ENCODE measurements at regions not wholly inside any gene's neighbourhood (a gene's known extent, or its start where the extent isn't known, plus 50 kb on each side); places are given as distances from the start of the nearest gene placed in this dataset.

GRCh38 chr6:139583420-139583819 is 209.0 kb upstream of the CITED2 start:
- Histone ChIP-seq H3K9me3 (ENCODE audit: control insufficient read depth, low read length) (no peaks in the 10 kb centered on the region), H3K4me3 (ENCODE audit: low read length) (no peak overlapping the region), H3K36me3 (ENCODE audit: control insufficient read depth, insufficient read depth, low read length) (no peaks in the 10 kb centered on the region), H3K9ac (ENCODE audit: extremely low read depth, low read length, poor library complexity, severe bottlenecking) (no peak overlapping the region), H3K27me3 (ENCODE audit: control insufficient read depth, insufficient read depth, low read length, poor library complexity, severe bottlenecking) (no peaks in the 10 kb centered on the region), H3K4me1 (ENCODE audit: control insufficient read depth, insufficient read depth, low read length) (peaks cover 8% of the 10 kb centered on the region), H3K27ac (ENCODE audit: low read depth, low read length) (no peak overlapping the region)
- peaks cover 26% of the 10 kb centered on the region for H3K4me1 Mint-ChIP-seq
- no peaks in the 10 kb centered on the region for H3K9me3 Mint-ChIP-seq
- WGBS, 2 experiments (ENCODE audit: insufficient coverage in 1 of 2, insufficient read length in 1 of 2), result 94 to 100% methylated on average over 2 of the region's 3 CpGs
- peaks cover 2% of the 10 kb centered on the region for H3K27me3 Mint-ChIP-seq (ENCODE audit: insufficient read depth)
- H3K4me3 Mint-ChIP-seq, result no peak overlapping the region
- TF ChIP-seq CTCF (conservative IDR thresholded peaks at IDR 0.05), result no peak
- no peak overlapping the region for H3K27ac Mint-ChIP-seq
- DNase-seq, result no peak
- no peaks in the 10 kb centered on the region for H3K36me3 Mint-ChIP-seq (ENCODE audit: low read depth)

- Histone ChIP-seq H3K9ac (ENCODE audit: extremely low read depth, low read length, poor library complexity, severe bottlenecking) (no peak overlapping the region), H3K4me3 (ENCODE audit: low read length) (no peak overlapping the region), H3K27me3 (ENCODE audit: control insufficient read depth, insufficient read depth, low read length, poor library complexity, severe bottlenecking) (no peaks in the 10 kb centered on the region), H3K27ac (ENCODE audit: low read depth, low read length) (no peak overlapping the region), H3K36me3 (ENCODE audit: control insufficient read depth, insufficient read depth, low read length) (no peaks in the 10 kb centered on the region), H3K4me1 (ENCODE audit: control insufficient read depth, insufficient read depth, low read length) (peaks cover 6% of the 10 kb centered on the region), H3K9me3 (ENCODE audit: control insufficient read depth, low read length) (no peaks in the 10 kb centered on the region)
- Mint-ChIP-seq H3K27ac (no peak overlapping the region), H3K4me3 (no peak overlapping the region), H3K27me3 (ENCODE audit: insufficient read depth) (peaks cover 2% of the 10 kb centered on the region), H3K36me3 (ENCODE audit: low read depth) (no peaks in the 10 kb centered on the region), H3K9me3 (no peaks in the 10 kb centered on the region), H3K4me1 (peaks cover 21% of the 10 kb centered on the region)
- 98% methylated on average over 2 of the region's 2 CpGs; no CpG with 5 or more reads in 1 of the 2 experiments for WGBS, 2 experiments (ENCODE audit: insufficient coverage in 1 of 2, insufficient read length in 1 of 2)
- no peak for DNase-seq
- no peak for TF ChIP-seq CTCF (conservative IDR thresholded peaks at IDR 0.05)
Observed at GRCh38 chr6:139582956-139583355, 208.5 kb upstream of the CITED2 start.

DNA sequence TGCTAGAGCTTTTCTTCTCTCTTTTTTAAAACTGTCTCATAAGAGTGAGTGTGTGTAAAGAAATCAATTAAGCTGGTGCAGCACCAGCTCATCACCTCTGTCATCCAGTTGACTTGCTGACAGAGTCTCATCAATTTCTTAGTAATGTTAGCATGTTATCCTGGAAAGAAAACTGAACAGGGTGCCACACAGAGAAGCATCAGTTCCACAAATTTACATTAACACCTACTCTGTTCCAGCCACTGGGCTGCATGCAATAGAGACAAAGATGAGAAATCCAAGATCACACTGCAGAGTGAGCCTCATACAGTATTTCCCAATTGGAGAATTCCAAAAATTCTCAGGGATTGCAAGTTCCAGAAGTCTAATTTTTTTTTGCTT is 207.0 kb upstream of the CITED2 start:
- no peak for DNase-seq
- H3K27ac ChIP-seq (ENCODE audit: low read depth, low read length), result no peak overlapping the region
- no peak overlapping the region for H3K4me3 Mint-ChIP-seq
- H3K27me3 Mint-ChIP-seq (ENCODE audit: insufficient read depth), result peaks cover 2% of the 10 kb centered on the region
- H3K4me1 Mint-ChIP-seq, result peaks cover 10% of the 10 kb centered on the region
- H3K9me3 Mint-ChIP-seq, result no peaks in the 10 kb centered on the region
- H3K4me1 ChIP-seq (ENCODE audit: control insufficient read depth, insufficient read depth, low read length), result peaks cover 4% of the 10 kb centered on the region
- no peak overlapping the region for H3K4me3 ChIP-seq (ENCODE audit: low read length)
- no peak overlapping the region for H3K27ac Mint-ChIP-seq
- no peaks in the 10 kb centered on the region for H3K27me3 ChIP-seq (ENCODE audit: control insufficient read depth, insufficient read depth, low read length, poor library complexity, severe bottlenecking)
- H3K9me3 ChIP-seq (ENCODE audit: control insufficient read depth, low read length), result no peaks in the 10 kb centered on the region
- no peaks in the 10 kb centered on the region for H3K36me3 Mint-ChIP-seq (ENCODE audit: low read depth)
- no peaks in the 10 kb centered on the region for H3K36me3 ChIP-seq (ENCODE audit: control insufficient read depth, insufficient read depth, low read length)
- no peak for TF ChIP-seq CTCF (conservative IDR thresholded peaks at IDR 0.05)
- no peak overlapping the region for H3K9ac ChIP-seq (ENCODE audit: extremely low read depth, low read length, poor library complexity, severe bottlenecking)

All from endodermal cell (in vitro differentiated cells).